ENCODE measurements at regions not wholly inside any gene's neighbourhood (a gene's known extent, or its start where the extent isn't known, plus 50 kb on each side); places are given as distances from the start of the nearest gene placed in this dataset.

DNA sequence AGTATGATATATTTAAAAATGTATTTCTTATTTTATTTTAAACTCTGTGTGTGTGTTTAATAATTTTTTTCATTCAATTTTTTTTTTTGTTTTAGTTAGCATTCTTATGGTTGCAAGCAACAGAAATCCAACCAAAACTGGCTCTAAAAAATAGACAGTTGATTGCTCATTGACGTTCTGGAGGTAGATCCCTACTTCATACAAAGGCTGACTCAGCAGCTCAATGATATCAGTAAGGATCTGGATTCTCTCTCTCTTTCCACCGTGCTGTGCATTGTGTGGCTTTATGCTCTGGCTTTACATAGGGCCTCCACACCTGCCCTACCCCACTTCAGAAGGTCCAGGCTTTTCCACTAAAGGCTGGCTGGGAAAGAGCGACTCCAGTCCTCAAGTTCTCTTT, 117.8 kb downstream of the UCHL1 start:
- H3K27me3 ChIP-seq (ENCODE audit: control insufficient read depth, insufficient read depth, low read length) = no peaks in the 10 kb centered on the region
- H3K4me3 ChIP-seq (ENCODE audit: low read length) = no peak overlapping the region
- H3K9ac ChIP-seq (ENCODE audit: low read depth, low read length) = no peak overlapping the region
- no peak overlapping the region for H3K4me2 ChIP-seq (ENCODE audit: low read length)
- H3K36me3 ChIP-seq (ENCODE audit: insufficient read depth, low read length) = no peaks in the 10 kb centered on the region
- H3K9me3 ChIP-seq (replicated peaks; ENCODE audit: low read length) = no peaks in the 10 kb centered on the region
- no peaks in the 10 kb centered on the region for H3K4me1 ChIP-seq (ENCODE audit: control insufficient read depth, insufficient read depth, low read length)

- Histone ChIP-seq H3K4me3 (ENCODE audit: low read length) (no peak overlapping the region), H3K9me3 (replicated peaks; ENCODE audit: low read length) (no peaks in the 10 kb centered on the region), H3K4me2 (ENCODE audit: low read length) (no peak overlapping the region), H3K36me3 (ENCODE audit: insufficient read depth, low read length) (no peaks in the 10 kb centered on the region), H3K4me1 (ENCODE audit: control insufficient read depth, insufficient read depth, low read length) (no peaks in the 10 kb centered on the region), H3K27me3 (ENCODE audit: control insufficient read depth, insufficient read depth, low read length) (no peaks in the 10 kb centered on the region), H3K9ac (ENCODE audit: low read depth, low read length) (no peak overlapping the region)
Measured at GRCh38 chr4:41375561-41375960, 118.8 kb downstream of the UCHL1 start.

DNA sequence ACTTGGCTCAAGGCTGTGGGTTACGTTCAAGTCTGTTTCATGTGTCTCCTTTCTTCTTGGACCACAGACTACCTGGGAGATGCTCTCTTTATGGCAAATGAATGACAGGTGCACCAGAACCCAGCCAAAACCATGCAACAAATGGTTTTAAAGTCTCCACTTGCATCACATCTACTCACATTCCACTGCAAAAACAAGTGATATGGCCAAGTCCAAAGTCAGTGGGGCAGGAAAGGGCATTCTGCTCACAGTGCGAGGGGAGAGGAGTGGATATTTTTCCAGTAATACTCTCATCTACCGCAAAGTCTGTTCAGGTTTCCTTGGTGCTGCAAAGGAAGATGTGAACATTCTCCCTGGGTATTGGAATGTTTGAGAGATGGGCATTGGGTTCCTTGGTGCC, 120.5 kb downstream of the UCHL1 start:
- Histone ChIP-seq H3K27me3 (ENCODE audit: control insufficient read depth, insufficient read depth, low read length) (no peaks in the 10 kb centered on the region), H3K9ac (ENCODE audit: low read depth, low read length) (no peak overlapping the region), H3K4me3 (ENCODE audit: low read length) (no peak overlapping the region), H3K9me3 (replicated peaks; ENCODE audit: low read length) (no peaks in the 10 kb centered on the region), H3K4me1 (ENCODE audit: control insufficient read depth, insufficient read depth, low read length) (no peaks in the 10 kb centered on the region), H3K4me2 (ENCODE audit: low read length) (no peak overlapping the region), H3K36me3 (ENCODE audit: insufficient read depth, low read length) (no peaks in the 10 kb centered on the region)

DNA sequence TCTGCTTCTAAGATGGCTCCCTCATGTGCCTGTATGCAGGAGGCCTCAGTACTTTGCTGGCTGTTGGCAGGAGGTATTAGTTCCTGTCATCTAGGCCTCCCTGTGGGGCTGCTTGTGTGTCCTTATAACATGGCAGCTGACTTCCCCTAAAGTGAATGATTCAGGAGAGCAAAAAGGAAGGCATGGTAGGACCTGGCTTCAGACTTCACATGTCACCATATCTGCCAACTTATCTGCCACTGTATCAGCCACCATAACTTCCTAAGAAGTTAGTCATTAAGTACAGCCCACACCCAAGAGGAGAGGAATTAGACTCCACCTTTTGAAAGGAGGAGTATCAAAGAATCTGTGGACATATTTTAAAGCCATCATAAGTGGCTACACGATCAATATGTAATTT, 122.5 kb downstream of the UCHL1 start:
- no peak overlapping the region for H3K9ac ChIP-seq (ENCODE audit: low read depth, low read length)
- H3K4me1 ChIP-seq (ENCODE audit: control insufficient read depth, insufficient read depth, low read length) = no peaks in the 10 kb centered on the region
- H3K9me3 ChIP-seq (replicated peaks; ENCODE audit: low read length) = no peaks in the 10 kb centered on the region
- no peaks in the 10 kb centered on the region for H3K27me3 ChIP-seq (ENCODE audit: control insufficient read depth, insufficient read depth, low read length)
- no peaks in the 10 kb centered on the region for H3K36me3 ChIP-seq (ENCODE audit: insufficient read depth, low read length)
- no peak overlapping the region for H3K4me2 ChIP-seq (ENCODE audit: low read length)
- no peak overlapping the region for H3K4me3 ChIP-seq (ENCODE audit: low read length)

- Histone ChIP-seq H3K4me1 (ENCODE audit: control insufficient read depth, insufficient read depth, low read length) (no peaks in the 10 kb centered on the region), H3K27me3 (ENCODE audit: control insufficient read depth, insufficient read depth, low read length) (no peaks in the 10 kb centered on the region), H3K36me3 (ENCODE audit: insufficient read depth, low read length) (no peaks in the 10 kb centered on the region), H3K4me2 (ENCODE audit: low read length) (no peak overlapping the region), H3K9ac (ENCODE audit: low read depth, low read length) (no peak overlapping the region), H3K4me3 (ENCODE audit: low read length) (no peak overlapping the region), H3K9me3 (replicated peaks; ENCODE audit: low read length) (no peaks in the 10 kb centered on the region)
Measured at GRCh38 chr4:41380511-41381157, 123.9 kb downstream of the UCHL1 start.

GRCh38 chr4:41381384-41381783, 124.7 kb downstream of the UCHL1 start:
- Histone ChIP-seq H3K9ac (ENCODE audit: low read depth, low read length) (no peak overlapping the region), H3K36me3 (ENCODE audit: insufficient read depth, low read length) (no peaks in the 10 kb centered on the region), H3K4me3 (ENCODE audit: low read length) (no peak overlapping the region), H3K27me3 (ENCODE audit: control insufficient read depth, insufficient read depth, low read length) (no peaks in the 10 kb centered on the region), H3K9me3 (replicated peaks; ENCODE audit: low read length) (no peaks in the 10 kb centered on the region), H3K4me1 (ENCODE audit: control insufficient read depth, insufficient read depth, low read length) (no peaks in the 10 kb centered on the region), H3K4me2 (ENCODE audit: low read length) (no peak overlapping the region)

GRCh38 chr4:41384992-41385391, 128.3 kb downstream of the UCHL1 start:
- H3K9ac ChIP-seq (ENCODE audit: low read depth, low read length) = no peak overlapping the region
- no peaks in the 10 kb centered on the region for H3K36me3 ChIP-seq (ENCODE audit: insufficient read depth, low read length)
- no peaks in the 10 kb centered on the region for H3K4me1 ChIP-seq (ENCODE audit: control insufficient read depth, insufficient read depth, low read length)
- H3K9me3 ChIP-seq (replicated peaks; ENCODE audit: low read length) = no peaks in the 10 kb centered on the region
- no peak overlapping the region for H3K4me2 ChIP-seq (ENCODE audit: low read length)
- H3K4me3 ChIP-seq (ENCODE audit: low read length) = no peak overlapping the region
- no peaks in the 10 kb centered on the region for H3K27me3 ChIP-seq (ENCODE audit: control insufficient read depth, insufficient read depth, low read length)

- Histone ChIP-seq H3K27me3 (ENCODE audit: control insufficient read depth, insufficient read depth, low read length) (no peaks in the 10 kb centered on the region), H3K4me3 (ENCODE audit: low read length) (no peak overlapping the region), H3K4me1 (ENCODE audit: control insufficient read depth, insufficient read depth, low read length) (no peaks in the 10 kb centered on the region), H3K9ac (ENCODE audit: low read depth, low read length) (no peak overlapping the region), H3K9me3 (replicated peaks; ENCODE audit: low read length) (no peaks in the 10 kb centered on the region), H3K4me2 (ENCODE audit: low read length) (no peak overlapping the region), H3K36me3 (ENCODE audit: insufficient read depth, low read length) (no peaks in the 10 kb centered on the region)
Measured at GRCh38 chr4:41385481-41385880, 128.8 kb downstream of the UCHL1 start.

DNA sequence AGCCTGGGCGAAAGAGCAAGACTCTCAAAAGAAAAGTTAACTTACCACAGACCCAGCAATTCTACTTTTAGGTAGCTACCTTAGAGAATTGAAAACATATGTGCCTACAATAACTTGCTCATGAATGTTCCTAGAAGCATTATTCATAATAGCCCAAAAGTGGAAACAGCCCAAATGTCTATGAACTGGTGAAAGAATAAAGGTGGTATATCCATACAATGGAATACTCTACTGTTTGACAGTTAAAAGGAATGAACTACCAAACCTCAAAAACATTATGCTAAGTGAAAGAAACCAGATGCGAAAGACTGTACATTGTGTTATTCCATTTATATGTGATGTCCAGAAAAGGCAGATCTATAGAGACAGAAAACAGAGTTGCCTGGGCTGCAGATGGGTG, 131.4 kb downstream of the UCHL1 start:
- Histone ChIP-seq H3K9me3 (replicated peaks; ENCODE audit: low read length) (no peaks in the 10 kb centered on the region), H3K36me3 (ENCODE audit: insufficient read depth, low read length) (no peaks in the 10 kb centered on the region), H3K27me3 (ENCODE audit: control insufficient read depth, insufficient read depth, low read length) (no peaks in the 10 kb centered on the region)

GRCh38 chr4:41389356-41389755, 132.6 kb downstream of the UCHL1 start:
- H3K4me2 ChIP-seq (ENCODE audit: low read length) = no peak overlapping the region
- no peak overlapping the region for H3K9ac ChIP-seq (ENCODE audit: low read depth, low read length)
- no peaks in the 10 kb centered on the region for H3K9me3 ChIP-seq (replicated peaks; ENCODE audit: low read length)
- no peak overlapping the region for H3K4me3 ChIP-seq (ENCODE audit: low read length)
- H3K4me1 ChIP-seq (ENCODE audit: control insufficient read depth, insufficient read depth, low read length) = peaks cover 3% of the 10 kb centered on the region
- H3K36me3 ChIP-seq (ENCODE audit: insufficient read depth, low read length) = no peaks in the 10 kb centered on the region
- no peaks in the 10 kb centered on the region for H3K27me3 ChIP-seq (ENCODE audit: control insufficient read depth, insufficient read depth, low read length)

More for the DNA sequence above, 131.4 kb downstream of the UCHL1 start:
- H3K9ac ChIP-seq (ENCODE audit: low read depth, low read length) = no peak overlapping the region
- peaks cover 3% of the 10 kb centered on the region for H3K4me1 ChIP-seq (ENCODE audit: control insufficient read depth, insufficient read depth, low read length)
- no peak overlapping the region for H3K4me3 ChIP-seq (ENCODE audit: low read length)
- H3K4me2 ChIP-seq (ENCODE audit: low read length) = no peak overlapping the region

DNA sequence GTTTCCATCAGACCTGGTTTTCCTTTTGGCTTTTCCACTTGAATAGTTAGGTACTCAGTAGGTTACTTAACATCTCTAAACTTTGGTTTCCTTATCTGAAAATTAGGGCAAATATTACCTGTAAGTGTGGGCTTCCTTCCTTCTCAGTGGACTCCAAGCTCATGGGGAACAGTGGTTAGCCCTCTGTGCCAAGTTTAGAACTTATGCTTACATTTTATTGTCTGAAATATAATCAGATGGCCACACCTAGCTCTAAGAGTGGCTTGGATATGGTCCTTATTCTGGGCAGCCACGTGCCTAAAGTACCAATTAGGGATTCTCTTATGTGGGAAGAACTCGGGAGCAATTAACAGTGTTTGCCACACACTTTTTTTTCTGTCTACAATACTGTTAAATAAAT, 133.9 kb downstream of the UCHL1 start:
- no peak overlapping the region for H3K4me3 ChIP-seq (ENCODE audit: low read length)
- no peak overlapping the region for H3K4me2 ChIP-seq (ENCODE audit: low read length)
- peaks cover 9% of the 10 kb centered on the region for H3K4me1 ChIP-seq (ENCODE audit: control insufficient read depth, insufficient read depth, low read length)
- no peaks in the 10 kb centered on the region for H3K27me3 ChIP-seq (ENCODE audit: control insufficient read depth, insufficient read depth, low read length)
- H3K9me3 ChIP-seq (replicated peaks; ENCODE audit: low read length) = no peaks in the 10 kb centered on the region
- H3K9ac ChIP-seq (ENCODE audit: low read depth, low read length) = no peak overlapping the region
- H3K36me3 ChIP-seq (ENCODE audit: insufficient read depth, low read length) = no peaks in the 10 kb centered on the region

GRCh38 chr4:41391271-41391670, 134.5 kb downstream of the UCHL1 start:
- H3K9me3 ChIP-seq (replicated peaks; ENCODE audit: low read length) = no peaks in the 10 kb centered on the region
- peaks cover 9% of the 10 kb centered on the region for H3K4me1 ChIP-seq (ENCODE audit: control insufficient read depth, insufficient read depth, low read length)
- H3K36me3 ChIP-seq (ENCODE audit: insufficient read depth, low read length) = no peaks in the 10 kb centered on the region
- H3K4me3 ChIP-seq (ENCODE audit: low read length) = no peak overlapping the region
- no peak overlapping the region for H3K9ac ChIP-seq (ENCODE audit: low read depth, low read length)
- H3K4me2 ChIP-seq (ENCODE audit: low read length) = no peak overlapping the region
- H3K27me3 ChIP-seq (ENCODE audit: control insufficient read depth, insufficient read depth, low read length) = no peaks in the 10 kb centered on the region
